T-cell (primary cell): ENCODE measurements at regions not wholly inside any gene's neighbourhood (a gene's known extent, or its start where the extent isn't known, plus 50 kb on each side); places are given as distances from the start of the nearest gene placed in this dataset.

ENCODE experiments used
- ATAC-seq, 4 experiments: fragments of 200-7000 bp in 3 of 4; fragments of 150-1000 bp in 1 of 4; cut with Tn5 transposase; replicated peaks in 1 of 4; 1 replicate in 3 of 4; 2 replicates in 1 of 4; pipeline ENCODE4 v1.10.0; 2021; ENCODE audit warnings: moderate library complexity in 3 of 4, mild to moderate bottlenecking in 2 of 4, moderate number of reproducible peaks in 1 of 4
- CTCF ChIA-PET, 2 donors: fragments of 300-600 bp; sonication (Branson Sonifier 250); formaldehyde crosslinking; loops; one replicate each; lab custom pipeline; 2022; ENCODE audit warnings: antibody characterized with exemption in 2 of 2; lab: Charles Lee
- POLR2A ChIA-PET, 2 donors: fragments of 300-600 bp; sonication (Branson Sonifier 250); formaldehyde crosslinking; loops; one replicate each; lab custom pipeline; 2022; ENCODE audit warnings: antibody characterized with exemption in 2 of 2; lab: Charles Lee
- DNase-seq, 35 experiments: peaks; one replicate each; pipeline versions ENCODE4 v3.0.0 to v3.0.0-alpha.2; 2013 to 2023
- H3K27ac ChIP-seq: one replicate; pipeline ENCODE4 v1.5.1; 2013; ENCODE audit warnings: low read length
- H3K27me3 ChIP-seq, 2 experiments: replicated peaks in 1 of 2; 1 replicate in 1 of 2; 2 replicates in 1 of 2; pipeline versions ENCODE4 v1.6.1 to v1.7.0; 2013; ENCODE audit warnings: low read length in 1 of 2, mixed read lengths in 1 of 2; ENCODE audit not compliant: control insufficient read depth in 2 of 2, insufficient read depth in 2 of 2; ENCODE audit errors: extremely low read depth in 1 of 2
- H3K36me3 ChIP-seq, 2 donors: 1 replicate in 1 of 2; 2 replicates in 1 of 2; pipeline versions ENCODE4 v1.6.1 to v1.7.0; 2013; ENCODE audit warnings: low read length in 1 of 2; ENCODE audit not compliant: control insufficient read depth in 2 of 2, insufficient read depth in 1 of 2; ENCODE audit errors: extremely low read depth in 1 of 2
- H3K4me1 ChIP-seq, 2 experiments: 1 replicate in 1 of 2; 2 replicates in 1 of 2; pipeline versions ENCODE4 v1.6.1 to v1.7.0; 2013; ENCODE audit warnings: low read length in 2 of 2, mixed read lengths in 1 of 2; ENCODE audit not compliant: insufficient read depth in 2 of 2, control insufficient read depth in 1 of 2; ENCODE audit errors: extremely low read depth in 1 of 2
- H3K4me3 ChIP-seq, 2 donors: 1 replicate in 1 of 2; 2 replicates in 1 of 2; pipeline versions ENCODE4 v1.5.1 to v1.7.0; 2013; ENCODE audit warnings: mild to moderate bottlenecking in 2 of 2, low read length in 1 of 2, moderate library complexity in 1 of 2; ENCODE audit not compliant: control insufficient read depth in 1 of 2; ENCODE audit errors: extremely low read depth in 1 of 2
- H3K9me3 ChIP-seq: 2 replicates; pipeline ENCODE4 v1.7.0; 2013
- H3K27ac Mint-ChIP-seq, 2 donors: one replicate each; pipeline ENCODE4 v1.8.0; 2020 to 2021; ENCODE audit warnings: mild to moderate bottlenecking in 2 of 2, mixed read lengths in 2 of 2
- H3K27me3 Mint-ChIP-seq, 2 donors: one replicate each; pipeline ENCODE4 v1.8.0; 2021 to 2022; ENCODE audit warnings: mixed read lengths in 2 of 2
- H3K36me3 Mint-ChIP-seq: one replicate; pipeline ENCODE4 v1.8.0; 2021; ENCODE audit warnings: mixed read lengths
- H3K4me1 Mint-ChIP-seq, 3 donors: one replicate each; pipeline ENCODE4 v1.8.0; 2020 to 2022; ENCODE audit warnings: mixed read lengths in 3 of 3, mild to moderate bottlenecking in 1 of 3
- H3K4me3 Mint-ChIP-seq, 3 donors: one replicate each; pipeline ENCODE4 v1.8.0; 2020 to 2022; ENCODE audit warnings: mild to moderate bottlenecking in 3 of 3, mixed read lengths in 3 of 3, moderate library complexity in 3 of 3
- H3K9me3 Mint-ChIP-seq, 3 donors: one replicate each; pipeline ENCODE4 v1.8.0; 2020 to 2022; ENCODE audit warnings: mixed read lengths in 3 of 3
- WGBS: methylation state at CpG from one replicate; pipeline ENCODE4 v1.1.5; 2013; ENCODE audit warnings: missing lambda C conversion rate; ENCODE audit not compliant: insufficient coverage; 5-methylcytosine and 5-hydroxymethylcytosine counted together

DNA sequence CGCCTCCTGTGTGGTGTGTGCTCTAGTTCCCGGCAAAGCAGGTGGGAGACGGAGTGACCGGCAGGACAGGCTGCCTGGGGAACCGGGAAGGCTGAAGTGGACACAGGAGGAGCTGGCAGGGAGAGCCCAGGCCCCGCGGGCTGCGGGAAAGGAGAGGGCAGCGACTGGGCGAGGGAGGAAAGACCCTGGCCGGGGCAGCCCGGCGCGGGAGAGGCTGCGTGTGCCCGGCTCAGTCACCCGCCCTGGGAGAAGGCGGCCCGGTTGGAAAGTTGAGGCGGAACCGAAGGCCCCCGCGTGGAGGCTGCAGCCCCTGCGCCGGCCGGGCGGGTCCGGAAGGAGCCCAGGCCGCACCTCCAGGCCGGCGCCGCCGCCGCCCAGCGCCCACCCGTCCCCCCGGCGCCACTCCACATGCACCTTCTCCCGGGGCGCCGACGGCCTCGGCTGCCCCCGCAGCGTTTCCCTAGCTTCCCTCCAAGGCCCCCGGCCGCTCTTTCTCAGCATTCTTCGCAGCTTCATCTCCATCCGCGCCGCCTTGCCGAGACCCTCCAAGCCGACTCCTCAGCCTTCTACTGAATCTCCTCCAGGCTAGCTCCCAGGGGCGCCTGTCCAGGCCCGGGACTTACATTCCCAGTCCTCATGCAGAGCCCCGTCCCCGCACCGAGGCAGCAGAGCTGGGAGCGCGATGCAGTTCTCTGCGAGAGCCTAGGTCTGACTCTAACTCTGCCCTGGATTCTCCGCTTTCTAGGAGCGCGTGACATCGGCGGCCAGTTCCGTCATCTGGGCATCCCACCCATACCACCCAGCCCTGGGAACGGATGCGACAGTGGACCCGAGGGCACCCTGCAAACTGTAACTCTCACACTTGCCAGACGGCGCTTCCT lies 152.0 kb downstream of the ERCC6L2 start:
- DNase-seq: peak in 1 of 35 experiments; percentile 20
- H3K27ac ChIP-seq: no peak overlapping the region
- peaks cover 12 to 32% of the 10 kb centered on the region in 2 experiments for H3K27me3 ChIP-seq
- WGBS: 23% methylated on average over 66 of the region's 72 CpGs
- ATAC-seq: peak; percentile 43 to 58 (median 52)
- Mint-ChIP-seq H3K9me3 (peaks cover 0 to 10% (median 0%) of the 10 kb centered on the region in 3 donors), H3K27ac (peak overlapping the region in 1 of 2 donors; percentile 62), H3K27me3 (peaks cover 16 to 22% of the 10 kb centered on the region in 2 donors), H3K4me3 (peak overlapping the region; percentile 66 to 80 (median 69)), H3K4me1 (peaks cover 30 to 49% (median 40%) of the 10 kb centered on the region in 3 donors), H3K36me3 (no peaks in the 10 kb centered on the region)
- POLR2A ChIA-PET: no interaction called here
- H3K4me1 ChIP-seq: peaks cover 0 to 28% of the 10 kb centered on the region in 2 experiments
- peak overlapping the region; percentile 44 for H3K4me3 ChIP-seq
- CTCF ChIA-PET: no interaction called here
- no peaks in the 10 kb centered on the region for H3K9me3 ChIP-seq
- no peaks in the 10 kb centered on the region for H3K36me3 ChIP-seq

DNA sequence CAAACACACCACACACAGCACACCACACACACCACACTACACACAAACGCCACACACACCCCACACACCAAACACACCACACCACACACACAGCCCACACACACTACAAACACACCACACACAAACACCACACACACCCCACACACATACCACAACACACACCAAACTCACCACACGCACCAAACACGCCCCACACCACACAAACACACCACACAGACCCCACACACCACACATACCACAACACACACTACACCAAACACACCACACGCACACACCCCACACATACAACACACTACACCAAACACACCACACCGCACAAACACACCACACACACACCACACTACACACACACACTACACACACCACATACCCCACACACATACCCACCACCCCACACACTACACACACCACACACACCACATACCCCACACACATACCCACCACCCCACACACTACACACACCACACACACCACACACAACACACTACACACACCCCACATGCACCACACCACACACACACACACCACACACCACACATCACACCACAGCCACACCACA lies 151.2 kb downstream of the ERCC6L2 start:
- DNase-seq (no peak), ATAC-seq (no peak)
- Mint-ChIP-seq H3K27ac (no peak overlapping the region), H3K9me3 (peaks cover 0 to 10% (median 0%) of the 10 kb centered on the region in 3 donors), H3K4me3 (peak overlapping the region; percentile 40 to 80 (median 45)), H3K27me3 (peaks cover 16 to 26% of the 10 kb centered on the region in 2 donors), H3K36me3 (no peaks in the 10 kb centered on the region), H3K4me1 (peaks cover 36 to 54% (median 47%) of the 10 kb centered on the region in 3 donors)
- ChIA-PET POLR2A (interaction anchor here in 1 of 2 donors (0.6 kb wide), 1 partner anchor 12 kb away, joined by 5 read pairs; no protein-coding TSS in a partner anchor), CTCF (no interaction called here)
- no peaks in the 10 kb centered on the region for H3K36me3 ChIP-seq
- 78% methylated on average over 5 of the region's 5 CpGs for WGBS
- H3K27me3 ChIP-seq: peaks cover 12 to 40% of the 10 kb centered on the region in 2 experiments
- no peaks in the 10 kb centered on the region for H3K9me3 ChIP-seq
- peak overlapping the region in 1 of 2 donors; percentile 44 for H3K4me3 ChIP-seq
- H3K4me1 ChIP-seq: peaks cover 3 to 36% of the 10 kb centered on the region in 2 experiments
- H3K27ac ChIP-seq: no peak overlapping the region

DNA sequence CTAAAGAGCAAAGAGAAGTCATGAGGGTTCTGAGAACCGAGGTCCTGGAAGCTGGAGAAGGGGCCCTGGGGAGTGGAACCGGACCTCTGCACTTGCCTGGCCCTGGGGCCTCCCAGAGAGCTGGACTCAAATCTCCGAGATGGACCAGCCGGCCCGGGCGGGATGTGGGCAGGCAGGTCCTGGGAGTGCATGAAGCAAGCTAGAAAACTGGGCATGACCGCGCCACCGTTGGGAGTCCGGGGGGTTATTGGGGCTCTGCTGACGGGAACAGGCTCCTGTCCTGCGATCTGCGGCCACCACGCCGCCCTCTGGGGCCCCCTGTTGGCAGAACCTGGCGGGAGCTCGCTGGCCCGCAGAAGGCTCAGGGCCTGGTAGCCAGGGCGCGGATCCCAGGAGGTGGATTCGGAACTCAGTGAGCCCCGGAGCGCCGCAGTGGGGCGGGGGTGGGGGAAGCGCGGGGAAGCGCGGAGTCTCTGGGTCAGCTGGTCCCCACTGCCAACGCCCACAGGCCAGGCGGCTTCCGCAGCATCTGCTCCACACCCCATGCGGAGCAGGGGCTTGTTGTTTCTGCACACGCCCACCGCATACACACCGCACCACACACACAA lies 150.6 kb downstream of the ERCC6L2 start:
- Mint-ChIP-seq H3K4me1 (peaks cover 36 to 56% (median 47%) of the 10 kb centered on the region in 3 donors), H3K9me3 (peaks cover 0 to 10% (median 0%) of the 10 kb centered on the region in 3 donors), H3K36me3 (no peaks in the 10 kb centered on the region), H3K4me3 (peak overlapping the region in 2 of 3 donors; percentile 10 to 80), H3K27me3 (peaks cover 16 to 26% of the 10 kb centered on the region in 2 donors), H3K27ac (peak overlapping the region in 1 of 2 donors; percentile 34)
- Histone ChIP-seq H3K9me3 (no peaks in the 10 kb centered on the region), H3K27me3 (peaks cover 12 to 39% of the 10 kb centered on the region in 2 experiments), H3K27ac (no peak overlapping the region), H3K36me3 (no peaks in the 10 kb centered on the region), H3K4me3 (no peak overlapping the region), H3K4me1 (peaks cover 3 to 39% of the 10 kb centered on the region in 2 experiments)
- ChIA-PET CTCF (no interaction called here), POLR2A (interaction anchor here in 1 of 2 donors (0.6 kb wide), 1 partner anchor 11 kb away, joined by 5 read pairs; no protein-coding TSS in a partner anchor)
- 76% methylated on average over 33 of the region's 36 CpGs for WGBS
- ATAC-seq: no peak
- peak in 2 of 35 experiments; percentile 9 to 11 for DNase-seq

DNA sequence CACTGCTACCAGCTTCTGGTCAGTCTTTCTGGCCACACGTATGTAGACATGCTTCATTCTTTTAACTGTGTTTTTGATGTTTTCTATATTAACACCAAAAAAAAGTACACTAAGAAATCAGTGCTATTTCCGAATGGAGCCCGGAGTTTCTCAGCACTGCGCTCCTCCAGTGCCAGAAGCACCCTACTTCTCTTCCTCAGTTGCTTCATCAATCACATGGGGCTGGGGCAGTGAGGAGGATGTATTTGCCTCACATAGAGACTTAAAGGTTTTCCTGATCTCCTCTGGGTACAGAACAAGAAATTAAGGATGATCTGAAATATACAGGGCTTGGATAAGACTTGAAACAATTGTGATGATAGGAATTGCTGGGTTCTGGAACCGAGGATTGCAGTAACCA lies 148.0 kb downstream of the ERCC6L2 start:
- Histone ChIP-seq H3K36me3 (no peaks in the 10 kb centered on the region), H3K27ac (peak overlapping the region; percentile 54), H3K4me1 (peaks cover 7 to 56% of the 10 kb centered on the region in 2 experiments), H3K9me3 (no peaks in the 10 kb centered on the region), H3K27me3 (peaks cover 11 to 49% of the 10 kb centered on the region in 2 experiments), H3K4me3 (no peak overlapping the region)
- H3K4me1 Mint-ChIP-seq: peaks cover 51 to 73% (median 67%) of the 10 kb centered on the region in 3 donors
- POLR2A ChIA-PET: no interaction called here
- peak overlapping the region; percentile 88 for H3K27ac Mint-ChIP-seq
- H3K9me3 Mint-ChIP-seq: peaks cover 0 to 10% (median 0%) of the 10 kb centered on the region in 3 donors
- ATAC-seq: no peak
- no peak for DNase-seq
- CTCF ChIA-PET: no interaction called here
- 80% methylated on average over 1 of the region's 5 CpGs for whole genome bisulfite sequencing
- no peaks in the 10 kb centered on the region for H3K36me3 Mint-ChIP-seq
- peaks cover 16 to 31% of the 10 kb centered on the region in 2 donors for H3K27me3 Mint-ChIP-seq
- H3K4me3 Mint-ChIP-seq: peak overlapping the region; percentile 60 to 93 (median 81)

DNA sequence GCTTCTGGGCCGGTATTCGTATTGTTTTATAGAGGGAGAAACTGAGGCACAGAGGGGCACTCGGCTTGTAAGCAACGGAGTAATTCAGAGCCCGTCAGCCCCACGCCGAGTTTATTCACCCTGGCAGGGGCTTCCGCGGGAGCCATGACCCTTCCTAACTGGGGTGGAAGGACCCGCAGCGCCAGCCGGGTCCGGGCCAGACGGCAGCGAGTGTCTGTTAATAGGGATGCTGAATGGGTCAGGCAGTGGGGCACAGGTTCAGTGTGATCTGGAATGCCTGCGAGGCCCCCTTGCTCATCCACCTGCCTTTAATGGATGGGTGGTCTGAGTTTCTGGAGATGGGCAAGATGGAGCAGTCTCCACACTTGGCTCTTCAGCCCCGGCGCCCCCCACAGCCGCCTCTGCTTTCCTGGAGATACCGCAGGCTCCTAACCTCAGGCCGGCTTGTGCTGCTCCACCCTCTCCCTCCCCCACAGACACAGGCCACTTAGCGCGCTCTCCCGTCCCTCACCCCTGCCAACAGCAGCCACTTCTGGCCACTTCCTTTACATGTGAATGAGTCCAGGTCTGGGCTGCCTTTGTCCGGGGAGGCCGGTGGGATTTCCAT lies 147.1 kb downstream of the ERCC6L2 start:
- peak overlapping the region; percentile 54 for H3K27ac ChIP-seq
- DNase-seq (peak in 3 of 35 experiments; percentile 6 to 30 (median 14)), ATAC-seq (peak in 3 of 4 experiments; percentile 15 to 29 (median 22))
- no peaks in the 10 kb centered on the region for H3K36me3 Mint-ChIP-seq
- ChIA-PET CTCF (no interaction called here), POLR2A (no interaction called here)
- peaks cover 9 to 22% of the 10 kb centered on the region in 2 donors for H3K27me3 Mint-ChIP-seq
- H3K4me3 ChIP-seq: peak overlapping the region; percentile 58 to 73
- no peaks in the 10 kb centered on the region for H3K9me3 ChIP-seq
- peaks cover 0 to 10% (median 0%) of the 10 kb centered on the region in 3 donors for H3K9me3 Mint-ChIP-seq
- H3K27ac Mint-ChIP-seq: peak overlapping the region; percentile 88
- H3K4me1 ChIP-seq: peaks cover 7 to 53% of the 10 kb centered on the region in 2 experiments
- WGBS: 14% methylated on average over 14 of the region's 26 CpGs
- H3K4me1 Mint-ChIP-seq: peaks cover 49 to 72% (median 65%) of the 10 kb centered on the region in 3 donors
- H3K27me3 ChIP-seq: peaks cover 3 to 43% of the 10 kb centered on the region in 2 experiments
- no peaks in the 10 kb centered on the region for H3K36me3 ChIP-seq
- peak overlapping the region; percentile 81 to 93 (median 85) for H3K4me3 Mint-ChIP-seq
